Gastrocnemius medialis (tissue), 4 donors: ENCODE measurements at regions not wholly inside any gene's neighbourhood (a gene's known extent, or its start where the extent isn't known, plus 50 kb on each side); places are given as distances from the start of the nearest gene placed in this dataset.

ENCODE experiments used
- ATAC-seq, 2 donors: fragments of 150-250 bp; one replicate each; pipeline ENCODE4 v1.9.1; 2016
- DNase-seq, 2 donors: peaks; one replicate each; pipeline ENCODE4 v3.0.0-alpha.2; 2019
- H3K27ac ChIP-seq, 4 donors: fragments of 200-600 bp; sonication (generic); 1 replicate in 1 of 4; 2 replicates in 3 of 4; pipeline ENCODE4 v1.5.1; 2016 to 2018; ENCODE audit warnings: mild to moderate bottlenecking in 2 of 4, moderate library complexity in 1 of 4
- H3K27me3 ChIP-seq, 3 donors: fragments of 200-600 bp; sonication (generic) in 2 of 3; 1 replicate in 1 of 3; 2 replicates in 2 of 3; pipeline versions ENCODE4 v1.5.1 to v1.6.0; 2016 to 2019; ENCODE audit warnings: mild to moderate bottlenecking in 1 of 3, moderate library complexity in 1 of 3
- H3K36me3 ChIP-seq, 2 donors: fragments of 200-600 bp; sonication (generic) in 1 of 2; one replicate each; pipeline ENCODE4 v1.5.1; 2017 to 2018
- H3K4me1 ChIP-seq, 2 donors: fragments of 200-600 bp; sonication (generic) in 1 of 2; one replicate each; pipeline ENCODE4 v1.5.1; 2016 to 2017; ENCODE audit warnings: mild to moderate bottlenecking in 2 of 2
- H3K4me3 ChIP-seq, 4 donors: fragments of 200-600 bp; sonication (generic) in 3 of 4; 1 replicate in 1 of 4; 2 replicates in 3 of 4; pipeline ENCODE4 v1.5.1; 2016 to 2019; ENCODE audit warnings: mild to moderate bottlenecking in 2 of 4
- H3K9me3 ChIP-seq, 3 donors: fragments of 200-600 bp; sonication (generic) in 2 of 3; 1 replicate in 1 of 3; 2 replicates in 2 of 3; pipeline ENCODE4 v1.5.1; 2016 to 2019
- CTCF ChIP-seq, 5 experiments: fragments of 450-650 bp in 3 of 5; fragments of 200-600 bp in 2 of 5; sonication (generic) in 2 of 5; IDR thresholded peaks in 4 of 5; conservative IDR thresholded peaks in 1 of 5; 1 replicate in 4 of 5; 2 replicates in 1 of 5; pipeline ENCODE4 v1.5.1; 2016 to 2019; ENCODE audit warnings: antibody characterized with exemption in 5 of 5, mild to moderate bottlenecking in 3 of 5, moderate library complexity in 3 of 5
- POLR2A ChIP-seq, 2 donors: fragments of 450-650 bp; IDR thresholded peaks; one replicate each; pipeline ENCODE4 v1.6.1; 2017; ENCODE audit warnings: antibody characterized with exemption in 2 of 2, mild to moderate bottlenecking in 2 of 2, moderate library complexity in 2 of 2
- in situ Hi-C, 4 donors: fragments of 200-750 bp; cut with MboI; loops; one replicate each; pipeline versions ENCODE4 v1.15.0 to v1.8.0; 2017; ENCODE audit warnings: low sequenced_read_pairs in 4 of 4
- intact Hi-C: fragments of 100-400 bp; cut with DNase I; formaldehyde crosslinking; loops from one replicate; pipeline ENCODE4 v1.15.1; 2023; ENCODE audit warnings: low total_unique reads

GRCh38 chr20:60210779-60211617 lies 252.8 kb downstream of the CDH26 start:
- no peaks in the 10 kb centered on the region for H3K36me3 ChIP-seq
- H3K9me3 ChIP-seq = no peaks in the 10 kb centered on the region
- ATAC-seq (peak; percentile 82 to 87), DNase-seq (peak in 1 of 2 donors; percentile 44)
- peaks cover 0 to 4% of the 10 kb centered on the region in 2 donors for H3K4me1 ChIP-seq
- H3K27me3 ChIP-seq = no peaks in the 10 kb centered on the region
- no peak overlapping the region for H3K4me3 ChIP-seq
- TF ChIP-seq POLR2A (IDR thresholded peaks at IDR 0.05) (no peak), CTCF (IDR thresholded peaks at IDR 0.05 in 4 of 5, conservative IDR thresholded peaks at IDR 0.05 in 1 of 5) (peak; percentile 53 to 88 (median 79))
- in situ Hi-C loops = loop anchor here in 2 of 4 donors (10.0 to 25.0 kb wide), 4 partner anchors 351 to 1676 kb away; no protein-coding TSS in a partner anchor
- no peak overlapping the region for H3K27ac ChIP-seq
- intact Hi-C loops = loop anchor here (2.0 to 5.0 kb wide), 2 partner anchors 51 to 910 kb away; no protein-coding TSS in a partner anchor

DNA sequence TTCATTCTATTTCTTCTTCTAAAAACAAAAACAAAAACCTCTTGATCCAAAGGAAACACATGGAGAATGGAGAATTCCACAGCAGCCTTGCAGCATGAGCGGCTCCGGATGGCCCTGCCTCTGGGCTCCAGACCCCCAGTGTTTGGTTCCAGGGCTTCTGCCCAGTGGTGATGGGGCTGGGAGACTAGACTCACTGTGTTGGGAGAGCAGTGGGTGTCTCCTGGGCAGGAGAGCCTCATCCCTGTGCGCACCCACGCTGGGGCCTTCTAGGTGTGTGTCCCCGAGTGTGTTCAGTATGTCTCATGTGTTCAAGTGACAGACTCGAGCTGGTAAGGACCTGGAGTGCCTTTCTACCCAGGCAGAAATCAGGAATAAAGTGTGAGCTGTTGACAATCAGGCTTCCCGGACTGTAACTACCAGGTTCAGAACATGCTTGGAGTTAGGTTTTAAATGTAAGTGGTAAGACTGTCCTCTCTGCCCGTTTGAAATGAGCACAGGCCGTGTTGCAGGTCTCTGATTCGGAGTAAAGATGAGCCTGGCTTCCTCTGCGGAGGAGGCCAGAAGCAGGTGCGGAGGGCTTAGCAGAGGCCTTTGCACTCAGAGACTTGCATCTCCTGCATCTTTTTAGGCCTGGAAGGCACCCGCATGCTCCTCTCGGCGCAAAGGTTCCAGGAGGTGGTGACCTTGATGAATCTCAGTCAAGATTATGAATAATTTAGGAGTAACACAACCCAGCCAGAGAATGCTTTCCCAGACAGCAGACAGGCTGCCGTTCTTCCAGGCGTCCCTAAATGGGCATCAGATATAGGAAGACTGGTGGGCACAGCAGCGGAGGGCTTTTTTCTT lies 253.6 kb downstream of the CDH26 start:
- H3K36me3 ChIP-seq = no peaks in the 10 kb centered on the region

GRCh38 chr20:60212695-60213094 lies 254.5 kb downstream of the CDH26 start:
- Histone ChIP-seq H3K4me3 (no peak overlapping the region), H3K4me1 (peaks cover 0 to 7% of the 10 kb centered on the region in 2 donors), H3K27me3 (no peaks in the 10 kb centered on the region), H3K9me3 (no peaks in the 10 kb centered on the region), H3K27ac (no peak overlapping the region), H3K36me3 (no peaks in the 10 kb centered on the region)
- no peak for DNase-seq
- intact Hi-C loops = loop anchor here (5.0 kb wide), 1 partner anchor 50 kb away; no protein-coding TSS in a partner anchor
- TF ChIP-seq POLR2A (IDR thresholded peaks at IDR 0.05) (no peak), CTCF (IDR thresholded peaks at IDR 0.05 in 4 of 5, conservative IDR thresholded peaks at IDR 0.05 in 1 of 5) (no peak)
- no peak for ATAC-seq
- in situ Hi-C loops = loop anchor here in 2 of 4 donors (10.0 to 25.0 kb wide), 4 partner anchors 350 to 1675 kb away; no protein-coding TSS in a partner anchor

More for the DNA sequence above, 253.6 kb downstream of the CDH26 start:
- in situ Hi-C loops = loop anchor here in 2 of 4 donors (10.0 to 25.0 kb wide), 4 partner anchors 350 to 1675 kb away; no protein-coding TSS in a partner anchor
- no peak overlapping the region for H3K4me3 ChIP-seq
- no peaks in the 10 kb centered on the region for H3K27me3 ChIP-seq
- DNase-seq = no peak
- no peak for TF ChIP-seq POLR2A (IDR thresholded peaks at IDR 0.05)
- no peak for TF ChIP-seq CTCF (IDR thresholded peaks at IDR 0.05 in 4 of 5, conservative IDR thresholded peaks at IDR 0.05 in 1 of 5)
- H3K4me1 ChIP-seq = peaks cover 0 to 7% of the 10 kb centered on the region in 2 donors
- no peak overlapping the region for H3K27ac ChIP-seq
- H3K9me3 ChIP-seq = no peaks in the 10 kb centered on the region
- intact Hi-C loops = loop anchor here (2.0 to 5.0 kb wide), 2 partner anchors 50 to 909 kb away; no protein-coding TSS in a partner anchor
- ATAC-seq = no peak

- ATAC-seq = no peak
- no peak overlapping the region for H3K27ac ChIP-seq
- intact Hi-C loops = loop anchor here (5.0 kb wide), 1 partner anchor 49 kb away; no protein-coding TSS in a partner anchor
Observed at GRCh38 chr20:60213126-60213893, 255.1 kb downstream of the CDH26 start.

More at GRCh38 chr20:60213126-60213893, 255.1 kb downstream of the CDH26 start:
- no peaks in the 10 kb centered on the region for H3K9me3 ChIP-seq
- no peaks in the 10 kb centered on the region for H3K36me3 ChIP-seq
- H3K4me1 ChIP-seq = peaks cover 0 to 7% of the 10 kb centered on the region in 2 donors
- TF ChIP-seq CTCF (IDR thresholded peaks at IDR 0.05 in 4 of 5, conservative IDR thresholded peaks at IDR 0.05 in 1 of 5) (no peak), POLR2A (IDR thresholded peaks at IDR 0.05) (no peak)
- DNase-seq = no peak
- H3K4me3 ChIP-seq = no peak overlapping the region
- in situ Hi-C loops = loop anchor here in 2 of 4 donors (10.0 to 25.0 kb wide), 4 partner anchors 349 to 1674 kb away; no protein-coding TSS in a partner anchor
- no peaks in the 10 kb centered on the region for H3K27me3 ChIP-seq
